ENCODE measurements at regions not wholly inside any gene's neighbourhood (a gene's known extent, or its start where the extent isn't known, plus 50 kb on each side); places are given as distances from the start of the nearest gene placed in this dataset.

GRCh38 chr6:108751851-108752732 is 96.1 kb upstream of the ARMC2 start:
- no peak for DNase-seq (ENCODE audit: low read depth)

GRCh38 chr6:108752733-108753590 is 95.3 kb upstream of the ARMC2 start:
- no peak for DNase-seq (ENCODE audit: low read depth)

GRCh38 chr6:108755257-108756240 is 92.7 kb upstream of the ARMC2 start:
- no peak for DNase-seq (ENCODE audit: low read depth)

GRCh38 chr6:108757357-108757756 is 90.9 kb upstream of the ARMC2 start:
- no peak for DNase-seq (ENCODE audit: low read depth)

- no peak for DNase-seq (ENCODE audit: low read depth)
Observed at GRCh38 chr6:108758884-108759283, 89.3 kb upstream of the ARMC2 start.

- DNase-seq (ENCODE audit: low read depth): no peak
Observed at GRCh38 chr6:108760126-108761050, 87.8 kb upstream of the ARMC2 start.

GRCh38 chr6:108762394-108762793 is 85.8 kb upstream of the ARMC2 start:
- no peak for DNase-seq (ENCODE audit: low read depth)

GRCh38 chr6:108763931-108764579 is 84.2 kb upstream of the ARMC2 start:
- DNase-seq (ENCODE audit: low read depth): no peak

GRCh38 chr6:108764580-108764950 is 83.7 kb upstream of the ARMC2 start:
- DNase-seq (ENCODE audit: low read depth): no peak

GRCh38 chr6:108765495-108765894 is 82.7 kb upstream of the ARMC2 start:
- DNase-seq (ENCODE audit: low read depth): no peak

- no peak for DNase-seq (ENCODE audit: low read depth)
Observed at GRCh38 chr6:108766419-108766818, 81.8 kb upstream of the ARMC2 start.

GRCh38 chr6:108766886-108767285 is 81.3 kb upstream of the ARMC2 start:
- no peak for DNase-seq (ENCODE audit: low read depth)

GRCh38 chr6:108767418-108768165 is 80.6 kb upstream of the ARMC2 start:
- no peak for DNase-seq (ENCODE audit: low read depth)

GRCh38 chr6:108768166-108768555 is 80.1 kb upstream of the ARMC2 start:
- DNase-seq (ENCODE audit: low read depth): no peak

- DNase-seq (ENCODE audit: low read depth): no peak
Observed at GRCh38 chr6:108768792-108769524, 79.3 kb upstream of the ARMC2 start.

- DNase-seq (ENCODE audit: low read depth): no peak
Observed at GRCh38 chr6:108771421-108771820, 76.8 kb upstream of the ARMC2 start.

GRCh38 chr6:108774555-108774954 is 73.7 kb upstream of the ARMC2 start:
- DNase-seq (ENCODE audit: low read depth): no peak

- no peak for DNase-seq (ENCODE audit: low read depth)
Observed at GRCh38 chr6:108777536-108777935, 70.7 kb upstream of the ARMC2 start.

Data from activated T-helper 9 cell treated with anti-CD3 and anti-CD28 coated beads, Interleukin-2, amount 50 U/mL, for 16 hours (primary cell).